ENCODE measurements at regions not wholly inside any gene's neighbourhood (a gene's known extent, or its start where the extent isn't known, plus 50 kb on each side); places are given as distances from the start of the nearest gene placed in this dataset.

DNA sequence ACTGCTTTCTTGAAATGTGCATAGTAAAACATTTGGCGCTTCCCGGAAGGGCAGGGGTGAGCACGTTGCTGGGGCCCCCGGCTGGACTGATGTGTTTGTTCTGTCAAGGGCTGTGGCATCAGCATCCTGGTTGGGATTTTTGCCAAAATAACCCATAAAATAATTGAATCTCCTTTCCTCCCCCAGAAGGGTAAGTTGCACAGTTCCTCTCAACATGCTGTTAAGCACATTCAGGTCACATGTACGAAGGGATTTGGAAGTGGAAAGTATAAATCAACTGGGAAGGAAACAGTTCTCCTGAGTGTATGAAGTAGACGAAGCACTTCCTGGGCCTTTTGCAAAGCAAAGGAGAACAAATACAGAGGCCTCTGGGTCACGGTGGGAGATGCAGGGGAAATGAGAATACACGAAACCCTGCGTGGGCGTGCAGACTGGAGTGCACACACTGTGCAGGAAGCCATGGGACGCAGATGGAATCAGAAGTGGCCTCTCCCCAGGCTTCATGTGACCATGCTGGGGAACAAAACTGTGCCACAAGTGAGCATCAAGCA is 183.9 kb downstream of the LPIN1 start:
- TF ChIP-seq POLR2A (IDR thresholded peaks at IDR 0.05; ENCODE audit: low read depth, low read length): no peak
- TF ChIP-seq TAF1 (IDR thresholded peaks at IDR 0.05; ENCODE audit: low read depth, low read length): no peak
- no peak for TF ChIP-seq POLR2AphosphoS5 (IDR thresholded peaks at IDR 0.05; ENCODE audit: low read depth, low read length)
